Progenitor cell of endocrine pancreas (in vitro differentiated cells): ENCODE measurements at regions not wholly inside any gene's neighbourhood (a gene's known extent, or its start where the extent isn't known, plus 50 kb on each side); places are given as distances from the start of the nearest gene placed in this dataset.

Experiments
- DNase-seq: peaks from one replicate; pipeline ENCODE4 v3.0.0; 2021; ENCODE audit warnings: low spot score; ENCODE audit not compliant: unreplicated experiment
- H3K27ac Mint-ChIP-seq: 2 replicates; pipeline ENCODE4 v1.8.0; 2021; ENCODE audit warnings: mild to moderate bottlenecking, moderate library complexity, mixed read lengths
- H3K27me3 Mint-ChIP-seq: 2 replicates; pipeline ENCODE4 v1.8.0; 2021; ENCODE audit warnings: mixed read lengths
- H3K36me3 Mint-ChIP-seq: 2 replicates; pipeline ENCODE4 v1.8.0; 2022; ENCODE audit warnings: mixed read lengths; ENCODE audit not compliant: insufficient read depth
- H3K4me1 Mint-ChIP-seq: 2 replicates; pipeline ENCODE4 v1.8.0; 2021; ENCODE audit warnings: low read depth, mixed read lengths
- H3K4me3 Mint-ChIP-seq: 2 replicates; pipeline ENCODE4 v1.8.0; 2021; ENCODE audit warnings: low read depth, mild to moderate bottlenecking, moderate library complexity, mixed read lengths
- H3K9me3 Mint-ChIP-seq: 2 replicates; pipeline ENCODE4 v1.8.0; 2021; ENCODE audit warnings: low read depth, mixed read lengths
- CTCF ChIP-seq: fragments of 200-600 bp; sonication (generic); IDR thresholded peaks from one replicate; pipeline ENCODE4 v1.5.0; 2021; ENCODE audit warnings: antibody characterized with exemption, mild to moderate bottlenecking; ENCODE audit not compliant: unreplicated experiment

- Mint-ChIP-seq H3K27ac (no peak overlapping the region), H3K4me3 (no peak overlapping the region), H3K9me3 (no peaks in the 10 kb centered on the region), H3K4me1 (peaks cover 2% of the 10 kb centered on the region), H3K36me3 (no peaks in the 10 kb centered on the region), H3K27me3 (peaks cover 11% of the 10 kb centered on the region)
- TF ChIP-seq CTCF = no peak
- DNase-seq = no peak
Measured at GRCh38 chr2:8153258-8153718, 528.6 kb upstream of the ID2 start.

- Mint-ChIP-seq H3K4me3 (no peak overlapping the region), H3K36me3 (no peaks in the 10 kb centered on the region)
Measured at GRCh38 chr2:8154270-8154669, 527.6 kb upstream of the ID2 start.

GRCh38 chr2:8154936-8155335 lies 526.9 kb upstream of the ID2 start:
- Mint-ChIP-seq H3K4me1 (peaks cover 2% of the 10 kb centered on the region), H3K27ac (no peak overlapping the region), H3K36me3 (no peaks in the 10 kb centered on the region), H3K4me3 (no peak overlapping the region), H3K27me3 (peaks cover 12% of the 10 kb centered on the region), H3K9me3 (no peaks in the 10 kb centered on the region)
- no peak for DNase-seq
- TF ChIP-seq CTCF = no peak

More at GRCh38 chr2:8154270-8154669, 527.6 kb upstream of the ID2 start:
- Mint-ChIP-seq H3K9me3 (no peaks in the 10 kb centered on the region), H3K4me1 (peaks cover 2% of the 10 kb centered on the region), H3K27ac (no peak overlapping the region), H3K27me3 (peaks cover 11% of the 10 kb centered on the region)
- no peak for DNase-seq
- TF ChIP-seq CTCF = no peak

GRCh38 chr2:8157621-8158430 lies 524.0 kb upstream of the ID2 start:
- TF ChIP-seq CTCF = no peak
- no peaks in the 10 kb centered on the region for H3K36me3 Mint-ChIP-seq
- H3K27ac Mint-ChIP-seq = no peak overlapping the region
- H3K4me1 Mint-ChIP-seq = no peaks in the 10 kb centered on the region
- H3K9me3 Mint-ChIP-seq = no peaks in the 10 kb centered on the region
- DNase-seq = no peak
- H3K27me3 Mint-ChIP-seq = peaks cover 7% of the 10 kb centered on the region
- no peak overlapping the region for H3K4me3 Mint-ChIP-seq

- TF ChIP-seq CTCF = no peak
- Mint-ChIP-seq H3K36me3 (no peaks in the 10 kb centered on the region), H3K27me3 (peaks cover 7% of the 10 kb centered on the region), H3K4me3 (no peak overlapping the region), H3K27ac (no peak overlapping the region), H3K9me3 (no peaks in the 10 kb centered on the region), H3K4me1 (no peaks in the 10 kb centered on the region)
- no peak for DNase-seq
Measured at GRCh38 chr2:8158711-8159110, 523.1 kb upstream of the ID2 start.
